Motor neuron (in vitro differentiated cells): ENCODE measurements at regions not wholly inside any gene's neighbourhood (a gene's known extent, or its start where the extent isn't known, plus 50 kb on each side); places are given as distances from the start of the nearest gene placed in this dataset.
A peak's percentile ranks its signal among the peaks of the same experiment; 100 is the strongest.

Source experiments
- ATAC-seq, 8 experiments: fragments of 200-7000 bp; cut with Tn5 transposase; replicated peaks in 6 of 8; 2 replicates each; pipeline ENCODE4 v1.8.0; 2021; ENCODE audit warnings: mild to moderate bottlenecking in 8 of 8, moderate library complexity in 8 of 8
- H3K27ac ChIP-seq, 2 donors: fragments of 250-450 bp; sonication (Bioruptor Pico); 2 replicates each; pipeline ENCODE4 v1.9.0; 2021; ENCODE audit warnings: antibody characterized with exemption in 2 of 2, mild to moderate bottlenecking in 2 of 2, moderate library complexity in 1 of 2
- H3K4me1 ChIP-seq, 2 donors: fragments of 250-450 bp; sonication (Bioruptor Pico); replicated peaks in 1 of 2; 2 replicates each; pipeline ENCODE4 v1.6.1; 2021; ENCODE audit warnings: antibody characterized with exemption in 2 of 2, mild to moderate bottlenecking in 2 of 2, moderate library complexity in 1 of 2
- H3K4me3 ChIP-seq, 5 donors: fragments of 250-450 bp; sonication (Bioruptor Pico); 2 replicates each; pipeline ENCODE4 v1.9.0; 2021; ENCODE audit warnings: antibody characterized with exemption in 5 of 5, mild to moderate bottlenecking in 5 of 5, moderate library complexity in 4 of 5
- WGBS, 10 experiments: fragments of 450-650 bp; shearing (Covaris generic); methylation state at CpG; one replicate each; pipeline ENCODE4 v1.0.0; 2022; 5-methylcytosine and 5-hydroxymethylcytosine counted together
- in situ Hi-C, 9 experiments: fragments of 400-800 bp; cut with MboI; loops; one replicate each; pipeline ENCODE4 v1.15.0; 2021; ENCODE audit warnings: low sequenced_read_pairs in 9 of 9, low pct_unique_long_range_greater_than_20kb in 2 of 9; ENCODE audit not compliant: unreplicated experiment in 9 of 9

DNA sequence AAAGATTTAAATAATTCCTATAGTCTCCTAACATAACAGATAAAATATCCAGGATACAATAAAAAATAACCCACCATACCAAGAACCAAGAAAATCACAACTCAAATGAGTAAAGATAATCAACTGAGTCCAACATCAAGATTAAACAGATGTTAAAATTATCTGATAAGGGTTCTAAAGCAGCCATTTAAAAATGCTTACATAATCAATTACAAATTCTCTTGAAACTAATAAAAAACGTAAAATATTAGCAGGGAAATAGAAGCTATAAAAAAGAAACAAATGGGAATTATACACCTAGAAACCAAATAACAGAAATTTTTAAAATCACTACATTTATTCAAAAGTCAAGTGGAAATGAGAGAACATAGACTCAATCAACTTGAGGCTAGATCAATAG, 297.7 kb upstream of the RAB6C start:
- in situ Hi-C loops, result no loop called here
- no peak for ATAC-seq
- H3K4me3 ChIP-seq, result no peak overlapping the region
- peaks cover 0 to 7% of the 10 kb centered on the region in 2 donors for H3K4me1 ChIP-seq
- H3K27ac ChIP-seq, result no peak overlapping the region
- 0 to 91% (median 44%) methylated on average over 1 of the region's 1 CpG for WGBS, 10 experiments

DNA sequence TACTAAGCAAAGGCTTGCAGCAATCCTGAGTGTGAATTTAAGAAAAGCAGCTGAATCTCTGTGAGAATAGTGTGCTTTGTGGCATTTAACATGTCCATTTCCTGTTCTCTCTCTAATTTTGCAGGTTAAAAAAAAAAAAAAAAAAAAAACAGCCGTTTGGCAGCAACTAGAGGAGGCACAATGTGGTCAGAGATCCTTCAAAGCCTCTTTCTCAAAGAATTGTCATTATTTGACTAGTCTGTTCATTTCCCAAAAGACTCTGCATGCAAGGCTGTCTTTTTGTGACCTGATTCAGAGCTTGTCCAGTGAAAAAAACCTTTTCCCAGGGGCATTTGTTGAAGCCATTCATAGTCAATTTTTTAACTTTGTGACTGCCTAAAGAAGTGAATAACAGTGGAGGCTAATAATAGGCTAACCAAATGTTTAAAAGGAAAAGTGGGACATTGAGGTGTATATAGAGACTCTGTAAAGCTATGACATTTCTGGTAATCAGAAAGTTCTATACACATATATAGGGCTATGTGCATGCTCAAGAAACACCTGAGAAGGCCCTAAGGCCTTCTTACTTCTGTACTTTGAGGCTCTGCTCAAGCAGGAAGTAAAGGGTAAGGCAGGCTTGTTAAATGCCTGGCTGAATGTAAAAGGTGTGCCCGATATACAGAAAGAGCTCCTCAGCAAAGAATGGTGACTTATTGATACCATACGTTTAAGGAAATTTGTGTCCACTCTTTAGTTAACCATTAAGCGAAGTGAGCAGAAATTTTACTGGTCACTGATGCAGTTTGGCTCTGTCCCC, 289.6 kb upstream of the RAB6C start:
- Histone ChIP-seq H3K27ac (no peak overlapping the region), H3K4me3 (no peak overlapping the region), H3K4me1 (peaks cover 0 to 4% of the 10 kb centered on the region in 2 donors)
- 0 to 90% (median 42%) methylated on average over 1 to 4 of the region's 4 CpGs for WGBS, 10 experiments
- in situ Hi-C loops, result no loop called here
- peak in 5 of 8 experiments; percentile 16 to 76 (median 67) for ATAC-seq

DNA sequence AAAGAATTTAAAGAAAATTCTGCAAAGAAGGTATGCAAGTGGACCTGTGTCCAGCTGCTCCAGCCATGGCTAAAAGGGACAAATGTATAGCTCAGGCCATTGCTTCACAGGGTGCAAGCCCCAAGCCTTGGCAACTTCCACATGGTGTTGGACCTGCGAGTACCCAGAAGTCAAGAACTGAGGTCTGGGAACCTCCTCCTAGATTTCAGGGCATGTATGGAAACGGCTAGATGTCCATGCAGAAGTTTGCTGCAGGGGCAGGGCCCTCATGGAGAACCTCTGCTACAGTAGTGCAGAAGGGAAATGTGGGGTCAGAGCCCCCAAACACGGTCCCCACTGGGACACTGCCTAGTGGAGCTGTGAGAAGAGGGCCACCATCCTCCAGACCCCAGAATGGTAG, 284.0 kb upstream of the RAB6C start:
- no peak for ATAC-seq
- no peak overlapping the region for H3K4me3 ChIP-seq
- in situ Hi-C loops, result no loop called here
- no peaks in the 10 kb centered on the region for H3K4me1 ChIP-seq
- 30 to 79% (median 33%) methylated on average over 1 to 2 of the region's 3 CpGs; no CpG with 5 or more reads in 6 of the 10 experiments for WGBS, 10 experiments
- no peak overlapping the region for H3K27ac ChIP-seq

DNA sequence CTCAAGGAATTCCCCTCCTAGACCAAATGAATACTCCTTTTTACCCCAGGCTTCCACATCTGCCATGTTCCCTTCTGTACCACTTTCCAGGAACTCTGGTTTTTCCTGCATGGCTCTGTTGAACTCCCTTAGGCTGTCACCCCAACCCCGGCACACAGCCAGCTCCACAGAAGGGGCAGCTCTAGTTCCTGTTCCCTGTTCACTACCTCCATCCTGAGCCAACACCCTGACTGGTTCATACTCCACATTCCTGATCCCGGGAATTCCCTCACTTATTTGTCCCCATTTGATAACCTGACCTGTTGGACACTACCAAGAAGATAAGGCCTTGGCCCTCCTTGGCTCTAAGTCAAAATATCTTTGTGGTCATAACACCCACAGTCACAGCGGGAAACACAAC, 280.9 kb upstream of the RAB6C start:
- in situ Hi-C loops, result no loop called here
- 0 to 100% (median 60%) methylated on average over 1 to 3 of the region's 3 CpGs; no CpG with 5 or more reads in 2 of the 10 experiments for WGBS, 10 experiments
- no peak overlapping the region for H3K4me3 ChIP-seq
- H3K27ac ChIP-seq, result no peak overlapping the region
- peaks cover 0 to 8% of the 10 kb centered on the region in 2 donors for H3K4me1 ChIP-seq
- ATAC-seq, result no peak

DNA sequence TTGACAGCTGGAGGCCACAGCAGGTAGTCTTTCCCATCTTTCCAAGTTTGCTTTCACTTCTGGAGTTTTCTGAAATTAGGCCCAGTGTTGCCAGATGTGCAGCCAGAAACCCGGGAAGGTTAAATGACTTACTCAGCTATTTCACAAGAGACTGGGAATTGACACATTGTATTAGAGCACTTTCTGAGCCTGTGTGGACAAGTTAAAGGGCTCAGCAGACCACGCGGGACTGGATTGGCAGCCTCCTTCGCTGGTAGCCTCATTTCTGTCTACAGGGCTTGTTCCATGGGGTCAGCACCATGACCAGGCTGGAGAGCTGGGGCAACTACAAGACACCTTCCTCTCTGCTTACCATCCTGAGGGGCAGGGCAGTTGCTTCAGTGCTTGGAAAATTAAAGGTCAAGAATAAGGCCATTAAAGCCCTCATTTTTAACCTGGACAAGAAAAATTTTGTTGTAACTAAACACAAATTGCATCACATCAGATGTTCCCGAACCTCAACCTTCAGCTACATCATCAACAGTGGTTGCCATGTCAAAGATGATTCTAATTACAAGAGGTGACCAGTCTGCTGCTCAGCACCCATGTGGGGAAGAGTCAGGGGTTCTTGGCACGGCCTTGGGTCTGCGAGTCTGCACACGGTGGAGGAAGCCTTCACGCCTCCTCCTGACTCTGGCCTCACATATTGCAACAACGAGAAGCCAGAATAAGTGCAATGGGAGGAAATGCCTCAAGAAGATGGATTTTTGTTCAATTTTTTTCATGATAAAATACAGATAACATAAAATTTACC, 279.5 kb upstream of the RAB6C start:
- Histone ChIP-seq H3K27ac (no peak overlapping the region), H3K4me1 (peaks cover 0 to 8% of the 10 kb centered on the region in 2 donors), H3K4me3 (no peak overlapping the region)
- 0 to 100% (median 66%) methylated on average over 1 to 7 of the region's 10 CpGs for WGBS, 10 experiments
- in situ Hi-C loops, result no loop called here
- peak in 1 of 8 experiments; percentile 41 for ATAC-seq

DNA sequence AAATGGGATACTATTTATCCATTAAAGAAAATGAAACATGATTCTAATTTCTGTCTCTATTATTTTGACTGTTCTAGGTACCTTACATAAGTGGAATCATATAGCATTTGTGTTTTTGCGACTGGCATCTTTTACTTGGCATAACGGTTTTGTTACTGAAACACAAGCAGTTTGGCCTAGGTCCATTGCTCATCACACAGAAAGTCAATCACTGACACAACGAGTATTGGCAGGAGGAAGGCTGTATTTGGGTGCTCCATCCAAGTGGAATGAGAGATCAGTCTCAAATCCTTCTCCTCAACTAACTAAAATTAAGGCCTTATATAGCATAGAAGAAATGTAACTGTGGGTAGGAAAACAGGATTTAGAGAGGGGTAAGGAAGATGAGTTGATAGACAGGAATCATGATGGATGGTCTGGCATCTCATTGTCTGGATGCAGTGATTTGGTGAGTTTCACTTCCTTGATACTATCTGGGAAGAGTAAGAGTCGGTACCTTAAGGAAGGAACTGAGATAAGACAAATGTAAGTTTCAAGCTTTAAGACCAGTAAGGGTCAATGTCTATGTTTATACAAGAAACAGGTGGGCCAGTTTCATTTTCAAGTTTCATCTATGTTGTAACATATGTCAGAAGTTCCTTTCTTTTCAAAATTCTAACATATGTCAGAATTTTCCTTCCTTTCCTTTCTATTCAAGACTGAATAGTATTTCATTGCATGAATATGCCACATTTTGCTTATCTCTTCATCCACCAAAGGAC, 276.9 kb upstream of the RAB6C start:
- no peak overlapping the region for H3K4me3 ChIP-seq
- ATAC-seq, result no peak
- in situ Hi-C loops, result no loop called here
- peak overlapping the region in 1 of 2 donors; percentile 42 for H3K27ac ChIP-seq
- 10 to 100% (median 67%) methylated on average over 1 to 4 of the region's 4 CpGs; no CpG with 5 or more reads in 1 of the 10 experiments for WGBS, 10 experiments
- peaks cover 0 to 8% of the 10 kb centered on the region in 2 donors for H3K4me1 ChIP-seq

DNA sequence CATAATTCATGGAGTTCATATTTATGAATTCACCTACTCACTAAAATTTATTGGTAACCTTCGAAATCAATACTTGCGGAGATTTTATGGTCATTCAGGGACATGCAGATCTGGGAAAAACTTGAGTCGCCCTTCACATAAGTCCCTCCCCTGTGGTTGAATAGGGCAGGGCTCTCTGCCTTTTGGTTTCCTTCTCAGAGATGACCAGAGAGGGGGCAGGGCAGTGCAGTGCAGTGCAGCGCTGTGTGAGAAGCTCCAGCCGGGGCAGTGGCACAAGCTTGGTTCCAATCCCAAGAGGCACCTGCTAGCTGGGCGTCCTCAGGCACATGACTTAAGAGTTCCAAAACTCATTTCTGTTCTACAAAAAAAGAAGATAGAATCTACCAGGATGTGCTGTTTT, 274.4 kb upstream of the RAB6C start:
- 33 to 100% (median 90%) methylated on average over 1 to 6 of the region's 6 CpGs for WGBS, 10 experiments
- Histone ChIP-seq H3K4me1 (peaks cover 12 to 23% of the 10 kb centered on the region in 2 donors), H3K27ac (no peak overlapping the region), H3K4me3 (no peak overlapping the region)
- in situ Hi-C loops, result no loop called here
- ATAC-seq, result peak in 4 of 8 experiments; percentile 30 to 97 (median 84)

DNA sequence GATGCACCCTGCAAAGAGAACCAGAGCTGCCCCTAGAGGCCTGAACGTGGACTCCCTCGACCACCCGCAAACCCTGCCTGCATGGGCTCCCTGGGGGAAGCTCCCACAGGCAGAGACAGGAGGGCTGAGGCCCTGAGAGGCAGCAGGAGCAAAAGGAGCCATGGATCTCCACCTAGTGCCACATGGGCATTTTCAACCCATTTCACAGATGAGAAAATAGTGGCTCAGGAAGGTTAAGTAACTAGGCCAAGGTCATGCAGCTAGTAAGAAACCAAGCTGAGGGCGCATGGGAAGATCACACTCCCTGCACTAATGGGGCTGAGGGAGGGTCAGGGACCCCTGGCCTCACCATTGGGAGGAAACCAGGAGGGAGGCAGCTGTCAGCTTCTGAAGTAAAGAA, 271.7 kb upstream of the RAB6C start:
- no peak overlapping the region for H3K4me3 ChIP-seq
- in situ Hi-C loops, result no loop called here
- no peak overlapping the region for H3K27ac ChIP-seq
- WGBS, 10 experiments, result 83 to 100% (median 83%) methylated on average over 1 of the region's 4 CpGs; no CpG with 5 or more reads in 7 of the 10 experiments
- H3K4me1 ChIP-seq, result peaks cover 29 to 32% of the 10 kb centered on the region in 2 donors
- ATAC-seq, result no peak

DNA sequence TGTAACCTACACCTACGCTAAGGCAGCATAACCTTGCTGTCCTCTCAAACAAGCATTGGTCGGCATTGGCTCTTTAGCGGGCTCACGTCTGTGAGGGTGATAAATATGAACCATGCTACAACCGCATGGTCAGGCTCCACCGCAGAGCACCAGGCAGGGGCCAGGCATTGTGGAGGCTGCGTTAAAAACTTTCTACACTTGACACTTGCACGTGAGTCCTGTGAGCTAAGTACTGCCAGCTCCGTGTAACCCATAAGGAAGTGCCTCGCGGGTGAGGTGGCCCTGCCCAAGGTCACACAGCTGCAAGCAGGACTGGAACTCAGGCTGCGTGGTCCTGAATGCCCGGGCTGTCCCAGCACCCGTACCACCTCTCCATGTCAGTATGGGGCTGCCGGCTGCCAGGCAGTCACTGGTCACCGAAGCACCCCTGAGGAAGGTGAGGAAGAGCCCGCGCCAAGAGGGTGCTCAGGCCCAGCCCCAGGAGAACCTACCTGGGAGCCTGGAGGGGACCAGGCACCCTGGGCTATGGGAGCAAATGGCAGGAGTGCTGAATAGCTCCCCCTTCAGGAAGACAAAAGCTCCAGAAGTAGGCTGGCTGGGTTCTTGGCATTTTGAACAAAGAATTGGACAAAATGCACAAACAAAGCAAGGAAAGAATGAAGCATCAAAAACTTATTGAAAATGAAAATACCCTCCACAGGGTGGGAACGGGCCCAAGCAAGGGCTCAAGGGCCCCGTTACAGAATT, 271.1 kb upstream of the RAB6C start:
- Histone ChIP-seq H3K4me3 (no peak overlapping the region), H3K27ac (no peak overlapping the region), H3K4me1 (peaks cover 29 to 32% of the 10 kb centered on the region in 2 donors)
- in situ Hi-C loops, result no loop called here
- ATAC-seq, result no peak
- WGBS, 10 experiments, result 40 to 100% (median 64%) methylated on average over 1 to 10 of the region's 20 CpGs; no CpG with 5 or more reads in 4 of the 10 experiments

DNA sequence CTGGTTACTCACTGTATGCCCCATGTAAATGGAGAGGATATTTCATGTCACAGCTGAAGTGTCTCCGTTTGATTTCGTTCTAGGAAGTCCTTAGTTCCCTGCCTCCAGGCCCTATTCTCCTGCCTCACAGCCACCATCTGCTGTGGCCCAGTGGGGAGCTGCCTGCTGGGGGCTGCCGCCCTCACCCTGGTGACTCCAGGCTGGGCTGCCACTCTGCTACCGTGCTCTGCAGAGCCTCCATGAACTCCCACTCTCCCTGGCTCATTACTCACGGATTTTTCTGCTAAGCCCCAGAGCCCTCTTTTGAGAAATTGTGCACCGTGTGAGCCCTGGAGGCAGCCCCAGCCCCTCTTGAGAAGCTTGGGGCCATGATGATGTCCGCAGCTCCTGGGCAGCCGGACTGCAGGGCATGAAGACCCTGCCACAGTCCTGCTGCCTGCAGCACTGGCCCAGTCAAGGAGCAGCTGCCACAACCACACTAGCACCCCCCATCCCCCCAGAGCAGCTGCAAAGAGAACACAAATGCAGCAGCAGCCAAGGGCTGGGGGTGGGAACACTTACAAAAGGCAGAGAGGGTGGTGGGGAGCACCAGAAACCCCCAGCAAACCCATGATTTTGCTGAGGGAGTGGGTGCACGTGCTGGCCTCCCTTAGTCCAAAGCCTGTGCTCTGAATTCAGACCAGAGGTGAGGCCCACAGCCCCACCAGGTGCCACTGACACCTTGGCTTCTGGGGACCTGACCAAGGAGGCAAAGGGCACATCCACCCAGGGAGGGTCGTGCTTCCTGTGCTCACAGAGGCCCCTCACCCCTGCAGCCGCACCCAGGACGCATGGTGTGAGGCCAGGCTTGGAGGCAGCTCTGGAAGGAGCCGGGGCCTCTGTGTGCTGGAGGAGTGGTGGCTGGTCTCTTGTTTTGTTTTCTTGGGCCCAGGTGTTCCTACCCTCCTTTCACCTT, 270.2 kb upstream of the RAB6C start:
- in situ Hi-C loops, result no loop called here
- H3K4me1 ChIP-seq, result peaks cover 29 to 32% of the 10 kb centered on the region in 2 donors
- WGBS, 10 experiments, result 50 to 80% (median 67%) methylated on average over 1 to 7 of the region's 13 CpGs; no CpG with 5 or more reads in 4 of the 10 experiments
- no peak overlapping the region for H3K4me3 ChIP-seq
- peak overlapping the region in 1 of 2 donors; percentile 53 for H3K27ac ChIP-seq
- peak in 3 of 8 experiments; percentile 2 to 11 (median 10) for ATAC-seq

DNA sequence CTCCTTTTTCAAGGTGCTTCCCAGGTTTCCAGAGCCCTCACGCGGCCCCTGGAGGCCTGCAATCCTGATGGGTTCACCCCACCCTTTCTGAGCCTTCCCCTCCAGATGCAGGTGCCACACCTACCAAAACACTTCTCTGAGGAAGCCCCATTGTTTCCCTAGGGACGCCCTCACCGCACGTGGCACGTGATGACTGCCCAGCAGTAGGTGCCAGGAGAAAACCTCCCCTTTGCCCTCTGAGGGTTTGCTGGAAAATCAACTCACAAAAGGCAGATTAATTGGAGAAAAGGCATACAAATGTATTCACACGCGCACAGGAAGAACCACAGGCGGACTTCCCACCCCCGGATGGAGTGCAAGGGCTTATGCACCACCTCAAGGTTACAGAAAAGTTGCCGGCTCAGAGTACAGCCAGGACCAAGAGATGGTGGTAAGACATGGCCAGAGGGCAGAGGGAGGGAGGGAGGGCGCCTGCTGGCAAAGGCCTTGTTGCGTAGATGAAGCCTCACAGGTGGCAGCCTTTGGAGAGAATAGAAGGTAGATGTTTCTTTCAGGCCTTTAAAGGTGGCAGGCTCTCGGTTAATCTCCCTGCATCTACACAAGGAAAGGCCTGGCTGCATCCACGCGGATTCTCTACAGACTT, 269.4 kb upstream of the RAB6C start:
- ATAC-seq, result no peak
- in situ Hi-C loops, result no loop called here

More for the DNA sequence above, 269.4 kb upstream of the RAB6C start:
- no peak overlapping the region for H3K4me3 ChIP-seq
- WGBS, 10 experiments, result 37 to 100% (median 71%) methylated on average over 1 to 7 of the region's 16 CpGs; no CpG with 5 or more reads in 2 of the 10 experiments
- peaks cover 29 to 32% of the 10 kb centered on the region in 2 donors for H3K4me1 ChIP-seq
- H3K27ac ChIP-seq, result no peak overlapping the region
